DMS 273 (cell line): ENCODE measurements at regions not wholly inside any gene's neighbourhood (a gene's known extent, or its start where the extent isn't known, plus 50 kb on each side); places are given as distances from the start of the nearest gene placed in this dataset.
"Not testable (repeated sequence)": the region's sequence is repeated elsewhere in the genome, so short reads cannot be mapped to it uniquely, and the experiment has no call there.

Source experiments
- DNase-seq: peaks from one replicate; lab custom pipeline; 2025; ENCODE audit not compliant: unreplicated experiment; lab: John Stamatoyannopoulos, UW

DNA sequence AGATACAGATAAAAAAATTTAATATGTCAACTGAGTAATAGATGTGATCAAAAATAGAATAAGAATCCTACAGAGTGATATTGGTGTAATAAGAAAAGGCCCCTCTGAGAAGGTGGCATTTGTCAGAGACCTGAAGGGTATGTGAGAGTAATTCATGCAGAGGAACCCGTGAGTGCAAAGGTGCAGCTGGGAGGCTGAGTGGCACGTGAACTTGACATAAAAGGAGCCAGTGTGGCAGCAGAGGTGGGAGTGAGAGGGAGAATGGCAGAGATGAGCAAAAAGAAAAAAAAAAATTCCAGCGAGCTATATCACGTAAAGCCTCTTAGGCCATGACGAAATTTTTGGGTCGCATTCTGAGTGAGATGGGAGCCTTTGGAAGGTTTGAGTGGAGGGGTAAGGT lies 588.9 kb downstream of the KCTD12 start:
- peak; percentile 3 for DNase-seq

- peak; percentile 13 for DNase-seq
Observed at GRCh38 chr13:76296751-76297150, 589.5 kb downstream of the KCTD12 start.

- not testable (repeated sequence) for DNase-seq
Observed at GRCh38 chr13:76295020-76295419, 591.2 kb downstream of the KCTD12 start.

GRCh38 chr13:76293751-76294150 lies 592.5 kb downstream of the KCTD12 start:
- DNase-seq = no peak

- DNase-seq = no peak
Observed at GRCh38 chr13:76293346-76293745, 592.9 kb downstream of the KCTD12 start.

GRCh38 chr13:76292726-76293125 lies 593.5 kb downstream of the KCTD12 start:
- no peak for DNase-seq

DNA sequence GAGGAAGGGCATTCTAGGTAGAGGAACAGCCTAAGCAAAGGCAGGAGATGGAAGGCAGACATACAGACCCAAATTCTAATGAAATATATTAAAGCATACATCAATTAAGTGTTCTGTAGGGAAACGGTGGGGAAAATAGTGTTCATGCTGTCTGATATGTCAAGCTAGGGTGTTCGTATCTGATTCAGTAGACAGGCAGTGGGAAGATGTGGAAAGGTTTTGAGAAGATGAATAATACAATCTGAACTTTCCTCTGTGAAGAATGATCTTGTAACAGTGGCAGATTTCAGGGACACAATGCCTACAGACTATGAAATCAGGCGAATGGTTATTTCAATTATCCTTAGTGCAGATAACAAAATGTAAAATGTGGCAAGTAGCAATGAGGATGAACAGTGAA lies 594.2 kb downstream of the KCTD12 start:
- no peak for DNase-seq

DNA sequence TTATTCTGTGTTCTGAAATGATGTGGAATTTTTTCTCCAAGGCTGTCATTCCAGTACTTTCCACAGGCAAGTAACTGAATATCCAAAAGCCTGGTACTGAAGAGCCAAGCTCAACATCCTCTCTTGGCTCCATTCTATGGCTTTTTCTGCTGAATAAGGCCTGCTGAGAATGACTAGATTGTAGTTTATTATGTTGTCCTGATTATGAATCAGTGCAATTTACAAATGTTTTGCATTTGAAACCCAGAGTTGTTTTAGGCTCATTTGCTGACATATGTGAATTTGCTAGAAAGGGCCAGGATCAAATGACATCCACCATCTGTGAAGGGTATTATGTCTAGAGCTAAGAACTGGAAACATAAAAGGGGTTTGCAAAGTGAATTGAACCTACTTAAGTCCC lies 596.6 kb downstream of the KCTD12 start:
- peak; percentile 79 for DNase-seq

DNA sequence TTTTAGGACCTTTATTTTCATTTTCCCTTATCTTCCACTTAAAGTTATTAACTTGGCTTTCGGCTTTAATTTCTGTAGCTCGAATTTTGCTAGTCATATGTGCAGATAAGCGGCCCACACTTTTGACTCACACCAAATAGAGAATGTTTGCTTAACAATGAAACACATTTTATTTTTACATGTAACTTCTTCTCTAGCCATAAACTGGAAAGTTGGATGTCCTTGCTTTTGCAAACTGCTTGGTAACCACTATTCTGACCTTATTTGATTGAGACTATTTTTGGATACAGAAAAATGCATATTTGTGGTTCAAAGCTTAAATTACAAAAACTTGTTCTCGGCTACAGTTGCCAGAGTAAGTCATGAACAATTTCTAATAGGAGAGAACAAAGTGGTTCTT lies 600.0 kb downstream of the KCTD12 start:
- no peak for DNase-seq

DNA sequence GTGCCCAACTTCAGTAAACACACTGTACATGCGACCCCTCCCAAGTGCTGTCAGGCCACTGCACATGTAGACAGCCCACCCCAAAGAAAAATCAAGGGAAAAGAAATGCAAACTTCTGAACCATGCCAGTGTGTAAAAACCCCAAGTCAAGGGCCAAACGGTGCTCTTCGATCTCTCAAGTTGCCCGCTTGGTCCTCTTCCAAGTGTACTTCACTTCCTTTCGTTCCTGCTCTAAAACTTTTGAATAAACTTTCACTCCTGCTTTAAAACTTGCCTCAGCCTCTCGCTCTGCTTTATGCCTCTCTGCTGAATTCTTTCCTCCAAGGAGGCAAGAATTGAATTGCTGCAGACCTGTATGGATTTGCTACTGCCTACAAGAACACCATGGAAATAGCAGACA lies 600.7 kb downstream of the KCTD12 start:
- DNase-seq = no peak

DNA sequence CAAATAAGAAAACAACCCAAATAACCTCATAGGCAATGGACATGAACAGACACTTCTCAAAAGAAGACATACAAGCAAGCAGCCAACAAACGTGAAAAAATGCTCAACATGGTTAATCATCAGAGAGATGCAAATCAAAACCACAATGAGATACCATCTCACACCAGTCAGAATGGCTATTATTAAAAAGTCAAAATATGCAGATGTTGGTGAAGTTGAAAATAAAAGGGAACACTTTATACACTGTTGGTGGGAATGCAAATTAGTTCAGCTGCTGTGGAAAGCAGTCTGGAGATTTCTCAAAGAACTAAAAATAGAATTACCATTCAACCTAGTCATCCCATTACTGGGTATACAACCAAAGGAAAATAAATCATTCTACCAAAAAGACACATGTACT lies 606.4 kb downstream of the KCTD12 start:
- not testable (repeated sequence) for DNase-seq

GRCh38 chr13:76271728-76272232 lies 614.4 kb downstream of the KCTD12 start:
- no peak for DNase-seq

DNA sequence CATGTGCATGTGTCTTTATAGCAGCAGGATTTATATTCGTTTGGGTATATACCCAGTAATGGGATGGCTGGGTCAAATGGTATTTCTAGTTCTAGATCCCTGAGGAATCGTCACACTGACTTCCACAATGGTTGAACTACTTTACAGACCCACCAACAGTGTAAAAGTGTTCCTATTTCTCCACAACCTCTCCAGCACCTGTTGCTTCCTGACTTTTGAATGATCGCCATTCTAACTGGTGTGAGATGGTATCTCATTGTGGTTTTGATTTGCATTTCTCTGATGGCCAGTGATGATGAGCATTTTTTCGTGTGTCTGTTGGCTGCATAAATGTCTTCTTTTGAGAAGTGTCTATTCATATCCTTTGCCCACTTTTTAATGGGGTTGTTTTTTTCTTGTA lies 617.9 kb downstream of the KCTD12 start:
- DNase-seq = not testable (repeated sequence)

GRCh38 chr13:76267216-76267615 lies 619.0 kb downstream of the KCTD12 start:
- DNase-seq = no peak

GRCh38 chr13:76266561-76266960 lies 619.6 kb downstream of the KCTD12 start:
- DNase-seq = no peak

DNA sequence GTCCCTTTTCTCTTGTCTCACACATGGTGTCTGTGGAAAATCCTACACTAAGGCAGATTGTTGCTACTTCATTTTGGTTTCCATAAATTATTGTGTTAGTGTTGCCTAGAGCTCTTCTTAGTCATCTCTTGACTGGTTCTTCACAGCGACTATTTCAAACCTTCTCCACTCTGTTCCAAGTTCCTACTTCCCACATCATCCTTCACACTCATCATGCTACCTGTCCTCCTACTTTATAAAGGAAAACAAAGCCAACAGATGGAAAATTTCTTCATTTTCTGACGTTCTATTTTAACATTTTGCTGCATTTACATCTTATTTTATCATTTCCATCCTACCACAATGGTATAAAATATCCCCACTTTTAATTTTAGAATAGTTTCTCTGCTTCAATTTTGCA lies 614.1 kb downstream of the LMO7 start:
- no peak for DNase-seq

- DNase-seq = peak; percentile 3
Observed at GRCh38 chr13:76245920-76246319, 609.8 kb downstream of the LMO7 start.

- DNase-seq = peak; percentile 1
Observed at GRCh38 chr13:76245211-76245610, 609.1 kb downstream of the LMO7 start.

DNA sequence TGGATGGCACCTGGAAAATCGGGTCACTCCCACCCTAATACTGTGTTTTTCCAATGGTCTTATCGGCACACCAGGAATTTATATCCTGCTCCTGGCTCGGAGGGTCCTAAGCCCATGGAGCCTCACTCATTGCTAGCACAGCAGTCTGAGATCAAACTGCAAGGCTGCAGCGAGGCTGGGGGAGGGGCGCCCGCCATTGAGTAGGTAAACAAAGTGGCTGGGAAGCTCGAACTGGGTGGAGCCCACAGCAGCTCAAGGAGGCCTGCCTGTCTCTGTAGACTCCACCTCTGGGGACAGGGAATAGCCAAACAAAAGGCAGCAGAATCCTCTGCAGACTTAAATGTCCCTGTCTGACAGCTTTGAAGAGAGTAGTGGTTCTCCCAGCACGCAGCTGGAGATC lies 607.0 kb downstream of the LMO7 start:
- not testable (repeated sequence) for DNase-seq

- DNase-seq = no peak
Observed at GRCh38 chr13:76239031-76239680, 603.0 kb downstream of the LMO7 start.

- DNase-seq = no peak
Observed at GRCh38 chr13:76231522-76232167, 595.5 kb downstream of the LMO7 start.

DNA sequence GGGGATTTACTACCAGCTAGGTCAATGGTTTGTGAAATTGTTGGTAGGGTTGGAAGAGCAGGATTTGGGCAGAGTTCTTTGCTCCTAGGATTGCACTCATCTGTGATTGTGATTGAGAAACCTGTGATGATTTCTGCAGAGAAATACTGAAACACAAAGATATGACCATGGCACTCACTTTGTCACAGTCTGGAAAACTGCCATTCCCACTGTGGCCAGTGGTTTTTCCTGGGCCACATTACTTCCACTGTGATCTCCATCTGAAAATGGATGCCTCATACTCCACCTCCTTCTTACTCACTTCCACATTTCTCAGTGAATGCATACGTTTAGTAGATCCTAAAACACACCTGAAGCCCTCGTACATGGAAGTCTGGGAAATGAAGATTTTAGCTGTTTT lies 593.2 kb downstream of the LMO7 start:
- DNase-seq = no peak

GRCh38 chr13:76226941-76227340 lies 590.8 kb downstream of the LMO7 start:
- DNase-seq = no peak
